ENCODE measurements at regions not wholly inside any gene's neighbourhood (a gene's known extent, or its start where the extent isn't known, plus 50 kb on each side); places are given as distances from the start of the nearest gene placed in this dataset.

DNA sequence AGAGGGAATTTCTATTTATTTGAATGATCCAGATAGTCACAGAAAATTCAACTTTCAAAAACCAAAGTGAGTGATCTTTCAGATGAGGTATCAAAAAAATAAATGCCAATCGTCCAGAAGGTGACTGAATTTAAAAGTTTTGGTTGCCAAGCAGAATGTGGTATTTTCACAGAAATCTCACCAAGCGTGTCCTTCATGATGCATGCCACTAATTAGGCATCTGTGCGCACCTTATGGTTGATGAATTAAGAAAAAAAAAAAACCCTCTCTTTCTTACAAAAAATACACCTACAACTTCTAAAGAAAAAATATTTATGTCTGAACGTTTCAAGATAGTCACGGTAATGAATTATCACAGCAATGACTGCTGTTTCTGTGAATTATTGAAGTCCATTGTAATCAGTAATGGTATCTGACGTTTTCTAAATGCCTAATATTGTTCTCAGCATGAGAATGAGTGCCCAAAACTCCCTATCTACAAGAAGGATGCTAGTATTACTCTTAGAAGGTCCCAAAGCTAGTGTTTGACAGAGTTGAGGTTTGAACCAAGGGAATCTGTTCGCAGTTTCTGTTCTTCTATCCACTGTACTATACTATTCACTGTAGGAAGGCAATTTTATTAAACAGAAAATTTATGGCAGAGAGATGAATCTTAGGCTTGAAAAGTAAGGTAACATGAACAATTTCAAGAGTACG is 219.6 kb upstream of the NETO1 start:
- TF ChIP-seq, protein P1, sequence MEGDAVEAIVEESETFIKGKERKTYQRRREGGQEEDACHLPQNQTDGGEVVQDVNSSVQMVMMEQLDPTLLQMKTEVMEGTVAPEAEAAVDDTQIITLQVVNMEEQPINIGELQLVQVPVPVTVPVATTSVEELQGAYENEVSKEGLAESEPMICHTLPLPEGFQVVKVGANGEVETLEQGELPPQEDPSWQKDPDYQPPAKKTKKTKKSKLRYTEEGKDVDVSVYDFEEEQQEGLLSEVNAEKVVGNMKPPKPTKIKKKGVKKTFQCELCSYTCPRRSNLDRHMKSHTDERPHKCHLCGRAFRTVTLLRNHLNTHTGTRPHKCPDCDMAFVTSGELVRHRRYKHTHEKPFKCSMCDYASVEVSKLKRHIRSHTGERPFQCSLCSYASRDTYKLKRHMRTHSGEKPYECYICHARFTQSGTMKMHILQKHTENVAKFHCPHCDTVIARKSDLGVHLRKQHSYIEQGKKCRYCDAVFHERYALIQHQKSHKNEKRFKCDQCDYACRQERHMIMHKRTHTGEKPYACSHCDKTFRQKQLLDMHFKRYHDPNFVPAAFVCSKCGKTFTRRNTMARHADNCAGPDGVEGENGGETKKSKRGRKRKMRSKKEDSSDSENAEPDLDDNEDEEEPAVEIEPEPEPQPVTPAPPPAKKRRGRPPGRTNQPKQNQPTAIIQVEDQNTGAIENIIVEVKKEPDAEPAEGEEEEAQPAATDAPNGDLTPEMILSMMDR (IDR thresholded peaks at IDR 0.05): no peak
- no peak for TF ChIP-seq EP300 (IDR thresholded peaks at IDR 0.05)
- no peak for TF ChIP-seq POLR2AphosphoS5 (IDR thresholded peaks at IDR 0.05)

Data from gastroesophageal sphincter (tissue), 3 donors.